Fibroblast of gingiva (primary cell): ENCODE measurements at regions not wholly inside any gene's neighbourhood (a gene's known extent, or its start where the extent isn't known, plus 50 kb on each side); places are given as distances from the start of the nearest gene placed in this dataset.

Experiments used
- DNase-seq: peaks from one replicate; pipeline ENCODE4 v3.0.0-alpha.2; 2011; ENCODE audit warnings: low read depth

DNA sequence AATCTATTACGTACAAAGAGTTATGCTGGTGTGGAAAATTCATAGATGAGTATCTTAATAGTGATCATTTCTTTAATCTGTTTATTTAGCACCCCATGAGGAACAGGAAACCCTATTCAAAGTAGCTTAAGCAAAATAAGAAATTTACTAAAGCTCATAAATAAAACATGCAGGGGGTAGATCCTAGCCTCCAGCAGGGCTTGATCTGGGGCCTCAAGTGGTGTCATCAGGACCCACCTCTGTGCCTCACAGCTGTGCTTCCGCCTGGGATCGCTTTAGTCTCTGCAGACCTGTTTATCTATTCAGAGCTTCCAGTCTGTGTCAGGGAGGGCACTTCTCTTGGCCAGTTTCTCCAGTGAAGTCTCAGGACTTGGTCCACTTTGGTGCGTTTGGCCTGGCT lies 171.0 kb upstream of the SLC24A5 start:
- DNase-seq, result no peak

DNA sequence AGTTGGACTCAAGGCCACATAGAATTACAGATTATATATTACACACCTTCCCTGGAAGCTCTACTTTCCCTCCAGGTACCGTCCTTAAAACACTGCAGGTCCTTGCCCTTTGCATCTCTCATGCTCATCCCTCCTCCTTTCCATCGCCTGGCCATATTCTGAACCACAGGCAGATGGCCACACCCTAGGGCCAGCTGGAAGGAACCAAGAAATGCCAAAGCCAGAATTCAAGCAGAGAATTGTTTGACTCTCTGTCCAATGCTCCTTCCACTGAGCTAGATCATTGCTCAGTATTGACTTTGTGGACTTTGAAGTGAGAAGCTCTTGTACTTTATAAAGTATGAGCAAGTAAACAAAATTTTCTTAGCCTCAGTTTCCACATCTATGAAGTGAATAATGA lies 170.3 kb upstream of the SLC24A5 start:
- no peak for DNase-seq

DNA sequence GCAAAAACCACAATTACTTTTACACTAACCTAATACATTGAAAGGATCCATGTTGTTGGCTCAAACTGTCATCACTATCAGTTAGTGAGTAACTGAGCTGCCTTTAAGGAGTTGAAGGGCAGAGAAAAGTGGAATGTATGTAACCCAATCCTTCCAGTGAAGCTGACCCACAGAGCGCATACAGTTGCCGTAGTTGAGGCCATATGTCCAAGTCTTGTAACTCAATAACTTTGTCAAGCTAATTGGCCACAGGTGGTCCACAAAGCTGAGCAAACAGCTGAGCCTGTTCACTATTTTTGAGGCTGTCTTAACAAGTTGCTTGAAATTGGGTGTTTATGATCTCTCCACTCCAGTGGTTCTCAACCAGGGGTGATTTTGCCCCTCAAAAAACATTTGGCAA lies 169.0 kb upstream of the SLC24A5 start:
- no peak for DNase-seq

DNA sequence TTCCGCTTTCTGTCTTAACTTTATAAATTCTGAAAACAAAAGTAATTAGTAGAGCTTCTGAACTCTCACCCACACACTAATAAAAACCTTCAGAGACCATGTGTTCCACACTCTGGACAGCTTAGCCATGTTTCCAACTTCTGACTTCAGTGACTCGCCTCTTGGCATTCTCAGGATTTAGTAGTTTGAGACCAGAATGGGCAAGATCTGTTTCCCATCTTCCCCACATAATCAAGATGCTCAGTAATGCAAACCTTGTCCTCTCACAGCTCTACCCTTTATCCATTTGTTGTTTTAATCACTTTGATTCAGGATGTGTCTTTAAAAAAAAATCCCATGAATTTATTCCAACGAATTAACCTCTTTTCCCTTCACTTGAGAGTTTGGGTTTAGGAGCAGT lies 166.6 kb upstream of the SLC24A5 start:
- DNase-seq, result no peak

GRCh38 chr15:47955021-47955420 lies 165.8 kb upstream of the SLC24A5 start:
- no peak for DNase-seq

GRCh38 chr15:47959617-47960413 lies 161.0 kb upstream of the SLC24A5 start:
- no peak for DNase-seq

GRCh38 chr15:47961401-47962090 lies 159.2 kb upstream of the SLC24A5 start:
- no peak for DNase-seq

DNA sequence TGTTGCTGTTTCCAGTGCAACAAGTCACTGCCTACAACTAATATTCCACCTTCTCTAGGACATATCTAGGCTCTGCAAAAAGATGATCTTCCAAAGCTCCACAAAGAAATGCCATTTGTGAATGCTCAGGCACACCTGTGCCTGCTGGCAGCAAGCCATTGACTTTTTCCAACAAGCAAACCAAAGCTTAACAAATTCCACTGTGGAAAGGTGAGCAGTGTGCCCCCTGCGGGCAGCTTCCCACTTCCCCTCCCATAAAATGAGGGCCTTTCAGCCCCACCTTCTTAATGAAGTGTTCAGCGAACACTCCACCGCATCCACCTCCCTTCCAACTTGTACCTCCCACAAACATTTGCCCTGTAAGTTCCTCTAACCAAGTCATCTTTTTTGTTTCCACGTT lies 157.5 kb upstream of the SLC24A5 start:
- DNase-seq, result no peak

GRCh38 chr15:47964229-47964628 lies 156.6 kb upstream of the SLC24A5 start:
- no peak for DNase-seq

DNA sequence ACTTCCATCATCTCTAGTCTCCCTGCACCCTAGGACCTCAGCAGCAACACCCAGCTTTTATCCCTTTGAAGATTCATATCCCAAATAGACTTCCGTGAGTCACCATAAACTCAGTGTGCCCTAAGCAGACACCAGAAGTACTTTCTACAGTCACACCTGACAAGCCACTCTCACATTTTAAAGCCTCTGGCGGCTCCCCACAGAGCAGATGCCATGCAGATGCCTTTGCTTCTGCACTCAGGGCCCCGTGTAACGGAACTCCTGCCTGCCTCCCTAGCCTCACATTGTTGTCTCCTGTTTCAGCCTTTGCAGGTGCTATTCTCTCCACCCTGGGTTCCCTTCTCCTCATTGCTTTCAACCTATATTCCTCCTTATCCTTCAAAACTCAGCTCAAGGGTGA lies 155.5 kb upstream of the SLC24A5 start:
- DNase-seq, result no peak

- DNase-seq, result no peak
Observed at GRCh38 chr15:47968593-47968992, 152.2 kb upstream of the SLC24A5 start.

DNA sequence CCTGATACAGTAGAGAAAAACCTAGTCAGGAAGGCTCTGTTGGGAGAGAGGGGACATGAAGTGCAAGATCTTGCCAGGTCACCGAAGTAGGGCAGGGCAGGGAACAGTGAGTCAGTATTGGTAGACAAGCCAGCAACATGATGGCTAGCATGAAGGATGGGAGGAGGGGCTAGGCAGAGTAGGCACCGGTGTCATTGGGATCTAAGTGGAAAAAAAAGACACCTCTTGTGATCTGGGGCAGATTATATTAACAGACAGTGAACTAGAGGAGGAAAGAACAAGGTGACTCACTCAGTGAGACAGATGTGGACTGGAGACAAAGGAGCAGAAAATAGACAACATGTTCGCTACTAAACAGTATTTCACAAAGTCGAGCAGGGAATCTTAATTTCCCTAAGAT lies 149.2 kb upstream of the SLC24A5 start:
- no peak for DNase-seq

DNA sequence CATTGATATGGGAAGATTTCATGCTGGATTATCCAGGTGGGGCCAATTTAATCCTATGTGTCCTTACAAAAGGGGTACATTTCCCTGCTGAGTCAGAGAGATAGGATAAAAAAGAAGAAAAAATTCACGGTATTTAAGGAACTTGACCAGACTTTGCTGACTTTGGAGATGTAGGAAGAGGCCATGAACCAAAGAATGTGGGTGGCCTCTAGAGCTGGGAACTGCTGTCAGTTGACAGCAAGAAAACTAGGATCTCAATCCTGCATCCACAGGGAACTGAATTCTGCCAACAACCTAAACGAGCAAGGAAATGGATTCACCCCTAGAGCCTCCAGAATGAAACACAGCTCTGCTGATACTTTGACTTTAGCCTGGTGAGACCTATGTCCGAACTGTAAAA lies 148.1 kb upstream of the SLC24A5 start:
- DNase-seq, result no peak

DNA sequence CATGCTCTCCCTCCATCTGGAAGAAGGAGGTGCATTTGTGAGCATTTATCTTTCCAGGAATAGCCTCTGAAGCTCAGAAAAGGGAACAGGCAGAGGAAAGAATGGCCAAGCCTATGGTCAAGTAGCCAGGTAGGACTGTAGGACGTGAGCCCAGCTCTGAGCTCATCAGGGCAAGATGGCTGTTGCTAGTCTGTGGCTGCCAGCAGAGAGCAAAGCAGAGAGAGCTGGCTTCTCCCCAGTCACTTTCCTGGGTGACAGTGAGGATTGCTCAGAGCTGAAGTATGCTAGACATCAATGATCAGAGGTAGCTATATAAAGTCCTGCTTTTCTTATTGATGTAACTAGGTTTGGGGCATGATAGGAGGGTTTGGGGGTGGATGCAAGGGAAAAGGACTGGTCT lies 146.1 kb upstream of the SLC24A5 start:
- DNase-seq, result no peak

GRCh38 chr15:47975427-47975826 lies 145.4 kb upstream of the SLC24A5 start:
- DNase-seq, result no peak

GRCh38 chr15:47983533-47983932 lies 137.3 kb upstream of the SLC24A5 start:
- DNase-seq, result no peak

GRCh38 chr15:47985568-47985967 lies 135.2 kb upstream of the SLC24A5 start:
- DNase-seq, result no peak

- no peak for DNase-seq
Observed at GRCh38 chr15:47987461-47987860, 133.3 kb upstream of the SLC24A5 start.

- peak; percentile 64 for DNase-seq
Observed at GRCh38 chr15:47987908-47988532, 132.8 kb upstream of the SLC24A5 start.

DNA sequence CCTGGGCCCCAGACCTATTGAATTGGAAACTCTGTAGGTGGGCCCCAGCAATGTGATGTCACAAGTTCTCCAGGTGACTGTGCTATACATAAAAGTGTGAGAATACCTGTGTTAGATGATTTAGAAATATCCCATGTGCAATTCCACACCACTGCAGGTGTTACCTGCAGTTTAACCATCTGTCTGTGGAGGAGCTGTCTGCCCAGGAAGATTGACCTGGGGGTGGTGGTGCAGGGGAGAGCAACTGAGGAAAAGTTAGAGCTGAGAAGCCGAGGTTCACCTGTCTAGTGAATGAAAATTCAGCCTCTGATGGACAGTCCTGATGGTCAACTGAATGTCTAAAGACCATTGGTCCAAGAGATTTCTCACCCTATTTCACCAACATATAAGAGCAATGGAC lies 132.2 kb upstream of the SLC24A5 start:
- no peak for DNase-seq

DNA sequence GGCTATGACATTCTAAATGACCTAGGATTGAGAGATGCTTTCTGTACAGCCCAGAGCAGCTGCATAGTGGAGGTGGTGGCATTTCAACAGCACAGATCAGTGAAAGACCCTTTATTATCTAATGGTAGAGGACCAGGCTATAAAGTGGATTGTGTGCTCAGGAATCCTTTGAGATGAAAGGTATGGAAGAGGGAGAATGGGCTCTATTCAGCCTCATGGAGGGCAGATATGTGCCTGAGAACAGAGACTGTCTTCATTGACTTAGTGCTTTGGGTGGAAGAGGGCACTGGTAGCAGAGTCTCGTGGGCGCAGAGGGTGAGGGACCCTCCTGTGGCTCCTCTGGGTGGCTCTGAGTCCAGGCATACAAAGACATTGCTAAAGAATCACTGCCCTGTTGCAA lies 130.0 kb upstream of the SLC24A5 start:
- DNase-seq, result no peak

GRCh38 chr15:47991357-47991756 lies 129.4 kb upstream of the SLC24A5 start:
- peak; percentile 11 for DNase-seq

DNA sequence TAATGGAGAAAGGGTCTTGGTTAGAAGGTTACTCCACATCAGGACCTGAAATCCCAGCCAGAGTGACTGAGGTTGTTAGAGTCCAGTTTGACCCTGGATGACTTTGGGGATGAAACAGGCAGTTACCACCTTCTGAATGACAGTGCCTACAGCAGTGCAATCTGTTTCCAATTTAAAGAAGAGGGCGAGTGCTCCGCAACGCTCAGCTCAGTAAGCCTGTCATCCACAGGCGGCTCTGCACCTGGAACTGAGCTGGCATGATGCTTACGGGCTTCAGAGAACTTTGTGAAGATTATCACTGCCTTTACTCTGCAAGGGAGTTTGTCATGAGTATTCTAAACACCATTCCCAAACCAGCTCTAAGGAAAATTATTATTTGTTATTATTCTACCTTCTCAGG lies 127.7 kb upstream of the SLC24A5 start:
- no peak for DNase-seq
